Breast epithelium (tissue), 3 donors: ENCODE measurements at regions not wholly inside any gene's neighbourhood (a gene's known extent, or its start where the extent isn't known, plus 50 kb on each side); places are given as distances from the start of the nearest gene placed in this dataset.

ENCODE experiments used
- POLR2A ChIP-seq: fragments of 450-650 bp; IDR thresholded peaks from one replicate; pipeline ENCODE4 v1.6.1; 2016; ENCODE audit warnings: antibody characterized with exemption, mild to moderate bottlenecking, moderate library complexity
- TF ChIP-seq, protein P1 (sequence below), 3 donors: fragments of 450-650 bp; IDR thresholded peaks; one replicate each; pipeline ENCODE4 v1.5.1; 2016 to 2017; ENCODE audit warnings: antibody characterized with exemption in 3 of 3, mild to moderate bottlenecking in 3 of 3, moderate library complexity in 3 of 3

- TF ChIP-seq, protein P1, sequence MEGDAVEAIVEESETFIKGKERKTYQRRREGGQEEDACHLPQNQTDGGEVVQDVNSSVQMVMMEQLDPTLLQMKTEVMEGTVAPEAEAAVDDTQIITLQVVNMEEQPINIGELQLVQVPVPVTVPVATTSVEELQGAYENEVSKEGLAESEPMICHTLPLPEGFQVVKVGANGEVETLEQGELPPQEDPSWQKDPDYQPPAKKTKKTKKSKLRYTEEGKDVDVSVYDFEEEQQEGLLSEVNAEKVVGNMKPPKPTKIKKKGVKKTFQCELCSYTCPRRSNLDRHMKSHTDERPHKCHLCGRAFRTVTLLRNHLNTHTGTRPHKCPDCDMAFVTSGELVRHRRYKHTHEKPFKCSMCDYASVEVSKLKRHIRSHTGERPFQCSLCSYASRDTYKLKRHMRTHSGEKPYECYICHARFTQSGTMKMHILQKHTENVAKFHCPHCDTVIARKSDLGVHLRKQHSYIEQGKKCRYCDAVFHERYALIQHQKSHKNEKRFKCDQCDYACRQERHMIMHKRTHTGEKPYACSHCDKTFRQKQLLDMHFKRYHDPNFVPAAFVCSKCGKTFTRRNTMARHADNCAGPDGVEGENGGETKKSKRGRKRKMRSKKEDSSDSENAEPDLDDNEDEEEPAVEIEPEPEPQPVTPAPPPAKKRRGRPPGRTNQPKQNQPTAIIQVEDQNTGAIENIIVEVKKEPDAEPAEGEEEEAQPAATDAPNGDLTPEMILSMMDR (IDR thresholded peaks at IDR 0.05), result no peak
- TF ChIP-seq POLR2A, result no peak
Measured at GRCh38 chrX:4179031-4179430, 465.6 kb upstream of the PRKX start.
